Pancreas (tissue), 10 donors: ENCODE measurements at regions not wholly inside any gene's neighbourhood (a gene's known extent, or its start where the extent isn't known, plus 50 kb on each side); places are given as distances from the start of the nearest gene placed in this dataset.
"Not testable (repeated sequence)": the region's sequence is repeated elsewhere in the genome, so short reads cannot be mapped to it uniquely, and the experiment has no call there.

Experiments
- ATAC-seq, 4 donors: fragments of 200-7000 bp; cut with Tn5 transposase; one replicate each; pipeline versions ENCODE4 v1.8.0 to v1.9.1; 2020; ENCODE audit warnings: mild to moderate bottlenecking in 4 of 4, moderate library complexity in 4 of 4
- DNase-seq, 6 donors: peaks; one replicate each; pipeline ENCODE4 v3.0.0-alpha.2; 2020
- FAIRE-seq: peaks from 2 replicates; lab custom pipeline; 2012; peaks lifted over from hg19 to GRCh38; lab: Jason Lieb, UNC
- H3K27ac ChIP-seq, 4 donors: fragments of 200-600 bp; sonication (generic); 1 replicate in 3 of 4; 2 replicates in 1 of 4; pipeline versions ENCODE4 v1.5.0 to v1.8.0; 2020
- H3K27me3 ChIP-seq, 4 donors: fragments of 200-600 bp; one replicate each; pipeline ENCODE4 v1.8.0; 2021
- H3K36me3 ChIP-seq, 3 donors: fragments of 200-600 bp; sonication (generic) in 1 of 3; one replicate each; pipeline versions ENCODE4 v1.5.0 to v1.8.0; 2020 to 2021
- H3K4me1 ChIP-seq, 3 donors: fragments of 200-600 bp; one replicate each; pipeline ENCODE4 v1.8.0; 2021
- H3K4me3 ChIP-seq, 4 donors: fragments of 200-600 bp; sonication (generic) in 2 of 4; one replicate each; pipeline versions ENCODE4 v1.5.0 to v1.8.0; 2020 to 2021
- H3K9me3 ChIP-seq, 4 donors: fragments of 200-600 bp; one replicate each; pipeline ENCODE4 v1.8.0; 2021
- WGBS, 2 donors: extraction: QIAGEN DNeasy Blood & Tissue Kit; methylation state at CpG; one replicate each; pipeline ENCODE4 v1.1.7; 2013; 5-methylcytosine and 5-hydroxymethylcytosine counted together
- intact Hi-C, 3 donors: fragments of 100-400 bp; cut with DNase I; formaldehyde crosslinking; loops; one replicate each; pipeline versions ENCODE4 v1.11.1 to v1.14.2; 2022
- TF ChIP-seq, protein P1 (sequence below), 4 donors: fragments of 200-600 bp; sonication (generic) in 3 of 4; IDR thresholded peaks; one replicate each; pipeline versions ENCODE4 v1.5.0 to v1.8.0; 2021; ENCODE audit warnings: antibody characterized with exemption in 4 of 4
- donor health status: healthy with polysubstance abuse.
- donor health status: DM: no; HTN: no; CAD: no; lungs with moderate emphysema.
- donor health status: DM: no; HTN: no; CAD: no.
- donor health status: control.
- donor health status: control.
- donor health status: Bipolar disorder and iron deficiency.
- donor health status: DM: yes; HTN: yes; CAD: no.
- donor health status: DM: no; HTN: no; CAD: no.
- donor health status: DM: no; HTN: no; CAD: no.
- donor health status: DM: yes; HTN: yes; CAD: no.

DNA sequence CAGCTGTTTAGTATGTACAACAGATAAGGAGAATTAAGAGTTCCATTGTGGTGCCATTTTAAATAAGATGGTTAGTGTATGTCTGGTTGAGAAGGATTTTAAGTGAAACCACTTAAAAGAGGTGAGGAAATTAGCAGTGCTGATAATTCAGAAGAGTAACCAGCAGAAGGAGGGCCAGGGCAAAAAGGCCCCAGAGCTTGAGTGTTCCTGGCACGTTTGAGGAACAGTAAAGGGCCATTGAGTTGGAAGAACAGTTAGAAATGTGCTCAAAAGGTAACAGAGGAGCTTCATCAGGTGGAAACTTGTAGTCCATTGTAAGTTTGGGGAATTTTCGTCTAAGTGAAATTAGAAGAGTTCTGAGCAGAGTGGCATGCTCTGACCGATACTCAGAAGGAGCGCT lies 606.2 kb upstream of the ZFP42 start:
- H3K27ac ChIP-seq = no peak overlapping the region
- ATAC-seq = no peak

GRCh38 chr4:187390646-187391045 lies 604.9 kb upstream of the ZFP42 start:
- intact Hi-C loops = no loop called here
- TF ChIP-seq, protein P1, sequence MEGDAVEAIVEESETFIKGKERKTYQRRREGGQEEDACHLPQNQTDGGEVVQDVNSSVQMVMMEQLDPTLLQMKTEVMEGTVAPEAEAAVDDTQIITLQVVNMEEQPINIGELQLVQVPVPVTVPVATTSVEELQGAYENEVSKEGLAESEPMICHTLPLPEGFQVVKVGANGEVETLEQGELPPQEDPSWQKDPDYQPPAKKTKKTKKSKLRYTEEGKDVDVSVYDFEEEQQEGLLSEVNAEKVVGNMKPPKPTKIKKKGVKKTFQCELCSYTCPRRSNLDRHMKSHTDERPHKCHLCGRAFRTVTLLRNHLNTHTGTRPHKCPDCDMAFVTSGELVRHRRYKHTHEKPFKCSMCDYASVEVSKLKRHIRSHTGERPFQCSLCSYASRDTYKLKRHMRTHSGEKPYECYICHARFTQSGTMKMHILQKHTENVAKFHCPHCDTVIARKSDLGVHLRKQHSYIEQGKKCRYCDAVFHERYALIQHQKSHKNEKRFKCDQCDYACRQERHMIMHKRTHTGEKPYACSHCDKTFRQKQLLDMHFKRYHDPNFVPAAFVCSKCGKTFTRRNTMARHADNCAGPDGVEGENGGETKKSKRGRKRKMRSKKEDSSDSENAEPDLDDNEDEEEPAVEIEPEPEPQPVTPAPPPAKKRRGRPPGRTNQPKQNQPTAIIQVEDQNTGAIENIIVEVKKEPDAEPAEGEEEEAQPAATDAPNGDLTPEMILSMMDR (IDR thresholded peaks at IDR 0.05) = no peak
- H3K4me3 ChIP-seq = no peak overlapping the region
- H3K9me3 ChIP-seq = no peaks in the 10 kb centered on the region
- H3K27ac ChIP-seq = no peak overlapping the region
- WGBS, 2 donors = 88 to 89% methylated on average over 1 of the region's 1 CpG
- peaks cover 0 to 7% (median 0%) of the 10 kb centered on the region in 3 donors for H3K4me1 ChIP-seq
- FAIRE-seq = no peak
- H3K36me3 ChIP-seq = no peaks in the 10 kb centered on the region
- no peak for ATAC-seq
- DNase-seq = no peak
- no peaks in the 10 kb centered on the region for H3K27me3 ChIP-seq

More for the DNA sequence above, 606.2 kb upstream of the ZFP42 start:
- no peaks in the 10 kb centered on the region for H3K36me3 ChIP-seq
- H3K27me3 ChIP-seq = no peaks in the 10 kb centered on the region
- TF ChIP-seq, protein P1 (IDR thresholded peaks at IDR 0.05) = no peak
- intact Hi-C loops = no loop called here
- no peak overlapping the region for H3K4me3 ChIP-seq
- 75 to 79% methylated on average over 4 of the region's 4 CpGs for WGBS, 2 donors
- FAIRE-seq (no peak), DNase-seq (no peak)
- no peaks in the 10 kb centered on the region for H3K9me3 ChIP-seq
- H3K4me1 ChIP-seq = peaks cover 0 to 7% (median 0%) of the 10 kb centered on the region in 3 donors

DNA sequence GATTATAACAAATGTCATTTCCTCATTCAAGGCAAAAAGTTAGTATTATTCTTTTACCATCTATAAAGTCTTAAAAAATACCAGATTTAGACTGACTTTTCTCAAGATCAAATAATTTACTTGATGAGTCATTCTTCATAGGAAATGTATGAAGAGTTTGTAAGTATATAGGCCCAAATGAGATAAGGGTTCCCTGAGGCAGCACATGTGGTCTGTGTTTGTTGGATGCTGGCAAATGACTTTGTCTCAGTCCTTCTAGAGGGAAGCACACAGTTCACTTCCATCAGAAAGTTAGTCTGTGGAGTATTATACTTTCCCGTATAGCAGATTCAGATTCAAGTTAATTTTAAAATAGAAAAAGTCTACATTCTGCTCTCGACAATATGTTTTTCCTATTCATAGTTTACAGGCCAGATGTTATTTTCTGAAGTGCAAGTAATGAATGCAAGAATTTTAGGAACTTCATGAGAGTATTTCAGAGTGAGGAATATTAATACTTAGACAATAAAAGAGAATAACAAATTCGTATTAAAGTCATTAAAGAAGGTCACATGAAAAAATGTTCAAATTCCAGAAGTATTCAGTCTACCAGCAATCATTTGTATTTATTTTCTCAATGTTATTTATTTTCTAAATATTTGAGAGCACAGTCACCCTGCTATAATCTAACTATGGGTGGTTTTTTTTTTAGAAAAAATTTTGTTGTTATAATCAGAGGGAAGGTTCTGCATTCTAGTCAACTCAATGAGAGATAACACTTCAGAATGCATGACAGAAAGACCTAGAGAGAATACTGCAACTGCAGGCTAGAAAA lies 601.8 kb upstream of the ZFP42 start:
- FAIRE-seq (no peak), ATAC-seq (no peak)

DNA sequence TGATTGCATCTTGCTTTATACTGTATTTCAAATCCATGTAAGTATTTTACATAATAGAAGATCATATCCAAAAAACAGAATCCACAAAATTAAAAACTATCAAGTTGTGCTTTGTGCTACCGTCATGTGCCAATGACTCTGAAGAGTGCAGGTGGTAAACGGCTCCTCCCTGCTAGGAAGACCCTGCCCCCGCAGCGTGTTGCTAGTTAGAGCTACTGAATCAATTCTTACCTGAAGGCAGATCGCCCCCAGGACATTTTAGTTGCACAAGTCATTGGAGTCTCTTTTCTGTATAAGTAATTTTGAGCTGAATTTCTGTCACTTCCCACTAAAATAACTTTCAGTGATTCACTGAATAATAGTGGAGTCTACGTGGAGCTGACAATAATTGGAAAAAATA lies 599.5 kb upstream of the ZFP42 start:
- H3K4me3 ChIP-seq = no peak overlapping the region
- DNase-seq (no peak), FAIRE-seq (no peak), ATAC-seq (no peak)
- no peaks in the 10 kb centered on the region for H3K27me3 ChIP-seq
- no peak overlapping the region for H3K27ac ChIP-seq
- no peaks in the 10 kb centered on the region for H3K4me1 ChIP-seq
- no peaks in the 10 kb centered on the region for H3K9me3 ChIP-seq
- WGBS, 2 donors = 63 to 69% methylated on average over 6 of the region's 6 CpGs
- intact Hi-C loops = no loop called here
- TF ChIP-seq, protein P1 (IDR thresholded peaks at IDR 0.05) = no peak
- no peaks in the 10 kb centered on the region for H3K36me3 ChIP-seq

More for the DNA sequence above, 601.8 kb upstream of the ZFP42 start:
- no peaks in the 10 kb centered on the region for H3K9me3 ChIP-seq
- intact Hi-C loops = no loop called here
- H3K4me1 ChIP-seq = no peaks in the 10 kb centered on the region
- TF ChIP-seq, protein P1 (IDR thresholded peaks at IDR 0.05) = no peak
- H3K4me3 ChIP-seq = no peak overlapping the region
- no peaks in the 10 kb centered on the region for H3K36me3 ChIP-seq
- DNase-seq = no peak
- H3K27ac ChIP-seq = no peak overlapping the region
- 78 to 80% methylated on average over 3 of the region's 3 CpGs for WGBS, 2 donors
- no peaks in the 10 kb centered on the region for H3K27me3 ChIP-seq

DNA sequence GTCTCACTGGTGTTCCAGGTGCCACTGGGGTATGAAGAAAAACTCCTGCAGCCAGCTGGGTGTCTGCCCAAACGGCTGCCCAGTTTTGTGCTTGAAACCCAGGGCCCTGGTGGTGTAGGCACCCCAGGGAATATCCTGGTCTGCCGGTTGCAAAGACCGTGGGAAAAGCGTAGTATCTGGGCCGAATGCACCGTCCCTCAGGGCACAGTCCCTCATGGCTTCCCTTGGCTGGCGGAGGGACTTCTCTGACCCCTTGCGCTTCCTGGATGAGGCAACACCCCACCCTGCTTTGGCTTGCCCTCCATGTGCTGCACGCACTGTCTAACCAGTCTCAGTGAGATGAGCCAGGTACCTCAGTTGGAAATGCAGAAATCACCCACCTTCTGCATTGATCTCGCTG lies 587.1 kb upstream of the ZFP42 start:
- intact Hi-C loops, FAIRE-seq, H3K27me3 ChIP-seq, H3K9me3 ChIP-seq, DNase-seq, H3K4me1 ChIP-seq, H3K36me3 ChIP-seq, H3K4me3 ChIP-seq, ATAC-seq, H3K27ac ChIP-seq: not testable (repeated sequence)
- 86 to 90% methylated on average over 10 of the region's 10 CpGs for WGBS, 2 donors
